Mammary epithelial cell (primary cell): ENCODE measurements at regions not wholly inside any gene's neighbourhood (a gene's known extent, or its start where the extent isn't known, plus 50 kb on each side); places are given as distances from the start of the nearest gene placed in this dataset.

Experiments used
- EZH2 ChIP-seq: IDR thresholded peaks from 2 replicates; pipeline ENCODE4 v1.6.1; 2012; ENCODE audit warnings: low read length, inconsistent platforms, borderline replicate concordance
- TF ChIP-seq, protein P1 (sequence below), 2 donors: IDR thresholded peaks in 1 of 2; conservative IDR thresholded peaks in 1 of 2; 2 replicates each; pipeline ENCODE4 v1.5.1; 2011 to 2012; ENCODE audit warnings: inconsistent platforms in 2 of 2, low read length in 2 of 2, mild to moderate bottlenecking in 2 of 2, control low read depth in 1 of 2, low read depth in 1 of 2; ENCODE audit not compliant: insufficient read depth in 1 of 2; ENCODE audit errors: extremely low read depth in 1 of 2

- TF ChIP-seq, protein P1, sequence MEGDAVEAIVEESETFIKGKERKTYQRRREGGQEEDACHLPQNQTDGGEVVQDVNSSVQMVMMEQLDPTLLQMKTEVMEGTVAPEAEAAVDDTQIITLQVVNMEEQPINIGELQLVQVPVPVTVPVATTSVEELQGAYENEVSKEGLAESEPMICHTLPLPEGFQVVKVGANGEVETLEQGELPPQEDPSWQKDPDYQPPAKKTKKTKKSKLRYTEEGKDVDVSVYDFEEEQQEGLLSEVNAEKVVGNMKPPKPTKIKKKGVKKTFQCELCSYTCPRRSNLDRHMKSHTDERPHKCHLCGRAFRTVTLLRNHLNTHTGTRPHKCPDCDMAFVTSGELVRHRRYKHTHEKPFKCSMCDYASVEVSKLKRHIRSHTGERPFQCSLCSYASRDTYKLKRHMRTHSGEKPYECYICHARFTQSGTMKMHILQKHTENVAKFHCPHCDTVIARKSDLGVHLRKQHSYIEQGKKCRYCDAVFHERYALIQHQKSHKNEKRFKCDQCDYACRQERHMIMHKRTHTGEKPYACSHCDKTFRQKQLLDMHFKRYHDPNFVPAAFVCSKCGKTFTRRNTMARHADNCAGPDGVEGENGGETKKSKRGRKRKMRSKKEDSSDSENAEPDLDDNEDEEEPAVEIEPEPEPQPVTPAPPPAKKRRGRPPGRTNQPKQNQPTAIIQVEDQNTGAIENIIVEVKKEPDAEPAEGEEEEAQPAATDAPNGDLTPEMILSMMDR (conservative IDR thresholded peaks at IDR 0.05 in 1 of 2, IDR thresholded peaks at IDR 0.05 in 1 of 2; ENCODE audit: extremely low read depth in 1 of 2, insufficient read depth in 1 of 2, low read depth in 1 of 2, low read length in 2 of 2), result no peak
- TF ChIP-seq EZH2, result no peak
Measured at GRCh38 chr6:20325641-20326421, 75.8 kb upstream of the E2F3 start.
